Activated naive CD8-positive, alpha-beta T cell treated with anti-CD3 and anti-CD28 coated beads, Interleukin-2, amount 10 ng/mL, durations not matched to agents 7 days and 5 days (primary cell): ENCODE measurements at regions not wholly inside any gene's neighbourhood (a gene's known extent, or its start where the extent isn't known, plus 50 kb on each side); places are given as distances from the start of the nearest gene placed in this dataset.

Experiments
- ATAC-seq: fragments of 150-1000 bp; cut with Tn5 transposase; one replicate; pipeline ENCODE4 v1.10.0; 2021; ENCODE audit warnings: low read depth, moderate library complexity
- POLR2A ChIA-PET: fragments of 350-600 bp; sonication (Branson Sonifier 250); formaldehyde crosslinking; loops from one replicate; lab custom pipeline; 2021; ENCODE audit warnings: antibody characterized with exemption; lab: Charles Lee
- DNase-seq: peaks from one replicate; pipeline ENCODE4 v3.0.0; 2021
- H3K27ac Mint-ChIP-seq: one replicate; pipeline ENCODE4 v1.8.0; 2022; ENCODE audit warnings: mild to moderate bottlenecking, mixed read lengths
- H3K27me3 Mint-ChIP-seq: one replicate; pipeline ENCODE4 v1.8.0; 2022; ENCODE audit warnings: mild to moderate bottlenecking, moderate library complexity, mixed read lengths
- H3K36me3 Mint-ChIP-seq: one replicate; pipeline ENCODE4 v1.8.0; 2021; ENCODE audit warnings: mild to moderate bottlenecking, mixed read lengths
- H3K4me1 Mint-ChIP-seq: one replicate; pipeline ENCODE4 v1.8.0; 2021; ENCODE audit warnings: mixed read lengths
- H3K4me3 Mint-ChIP-seq: one replicate; pipeline ENCODE4 v1.8.0; 2022; ENCODE audit warnings: mild to moderate bottlenecking, moderate library complexity, mixed read lengths
- H3K9me3 Mint-ChIP-seq: one replicate; pipeline ENCODE4 v1.8.0; 2021; ENCODE audit warnings: mixed read lengths

DNA sequence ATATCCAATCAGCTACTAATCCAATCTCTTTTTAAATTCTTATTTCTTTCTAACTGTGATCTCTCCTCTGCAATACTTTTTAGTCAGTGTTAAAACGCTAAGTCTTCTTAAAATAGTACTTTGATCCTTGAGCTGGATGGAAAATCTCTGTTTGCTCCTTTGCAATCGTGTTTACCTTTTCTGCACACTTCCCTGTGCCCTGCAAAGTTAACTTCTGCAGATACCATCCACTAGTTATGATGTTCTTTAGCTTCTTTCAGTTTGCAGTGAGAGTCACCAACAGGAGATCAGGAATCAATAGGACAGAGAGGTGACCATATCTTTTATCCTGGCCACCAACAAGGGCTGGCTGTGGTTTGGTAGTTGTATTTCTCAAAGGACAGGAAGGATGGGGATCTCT is 391.5 kb downstream of the GASK1B start:
- Mint-ChIP-seq H3K4me3 (no peak overlapping the region), H3K27me3 (no peaks in the 10 kb centered on the region), H3K36me3 (no peaks in the 10 kb centered on the region), H3K4me1 (no peaks in the 10 kb centered on the region), H3K27ac (no peak overlapping the region), H3K9me3 (no peaks in the 10 kb centered on the region)
- DNase-seq (no peak), ATAC-seq (no peak)
- POLR2A ChIA-PET: no interaction called here

DNA sequence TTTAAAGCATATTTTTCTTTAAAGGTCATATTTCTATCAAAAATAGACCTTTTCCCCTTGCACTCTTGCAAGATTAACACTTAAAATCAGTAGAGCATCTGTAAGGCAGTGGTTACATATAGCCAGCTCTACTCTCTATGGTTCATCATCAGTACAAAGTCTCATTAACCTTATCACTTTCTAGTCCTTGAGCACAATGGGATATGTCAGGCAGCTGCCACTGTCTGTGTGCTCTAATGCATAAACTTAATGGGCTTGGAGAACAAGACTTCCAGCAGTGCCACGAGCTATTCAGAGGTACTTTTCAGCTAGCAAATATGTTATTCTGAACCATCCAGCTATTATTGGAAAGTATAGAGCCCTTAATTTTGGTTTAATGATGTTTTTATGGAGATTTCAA is 393.7 kb downstream of the GASK1B start:
- no peak for ATAC-seq
- H3K9me3 Mint-ChIP-seq: no peaks in the 10 kb centered on the region
- no peaks in the 10 kb centered on the region for H3K27me3 Mint-ChIP-seq
- H3K4me3 Mint-ChIP-seq: no peak overlapping the region
- H3K27ac Mint-ChIP-seq: no peak overlapping the region
- POLR2A ChIA-PET: no interaction called here
- no peaks in the 10 kb centered on the region for H3K36me3 Mint-ChIP-seq
- H3K4me1 Mint-ChIP-seq: no peaks in the 10 kb centered on the region
- no peak for DNase-seq

- H3K4me3 Mint-ChIP-seq: no peak overlapping the region
- no peaks in the 10 kb centered on the region for H3K27me3 Mint-ChIP-seq
- H3K9me3 Mint-ChIP-seq: no peaks in the 10 kb centered on the region
- POLR2A ChIA-PET: interaction anchor here (0.5 kb wide), 1 partner anchor 10 kb away, joined by 5 read pairs; no protein-coding TSS in a partner anchor
- ATAC-seq (no peak), DNase-seq (no peak)
- no peak overlapping the region for H3K27ac Mint-ChIP-seq
- H3K4me1 Mint-ChIP-seq: no peaks in the 10 kb centered on the region
- no peaks in the 10 kb centered on the region for H3K36me3 Mint-ChIP-seq
These were observed 395.8 kb downstream of the GASK1B start for GRCh38 chr4:157776930-157777528.

DNA sequence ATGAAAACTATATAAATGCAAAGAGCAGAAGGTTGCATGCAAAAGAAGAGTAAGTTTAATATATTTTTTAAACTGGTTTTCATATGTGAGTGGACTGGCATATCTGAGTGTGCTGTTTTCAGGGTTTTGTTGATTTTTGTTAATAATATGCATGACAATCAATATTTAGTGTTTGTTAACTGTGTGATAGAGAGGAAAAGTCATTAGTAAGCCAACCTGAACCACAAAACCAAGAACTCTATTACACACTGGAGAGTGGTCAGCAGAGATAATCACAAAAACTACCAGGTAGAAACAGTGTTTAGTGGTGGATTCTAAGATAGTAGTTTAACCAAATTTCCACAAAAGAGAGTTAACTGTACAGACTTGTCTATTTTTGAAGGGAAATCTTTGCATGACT is 396.9 kb downstream of the GASK1B start:
- H3K4me3 Mint-ChIP-seq: no peak overlapping the region
- POLR2A ChIA-PET: no interaction called here
- H3K9me3 Mint-ChIP-seq: no peaks in the 10 kb centered on the region
- H3K27ac Mint-ChIP-seq: no peak overlapping the region
- no peak for DNase-seq
- no peaks in the 10 kb centered on the region for H3K36me3 Mint-ChIP-seq
- no peaks in the 10 kb centered on the region for H3K4me1 Mint-ChIP-seq
- no peak for ATAC-seq
- no peaks in the 10 kb centered on the region for H3K27me3 Mint-ChIP-seq

- Mint-ChIP-seq H3K4me3 (no peak overlapping the region), H3K27me3 (no peaks in the 10 kb centered on the region), H3K36me3 (no peaks in the 10 kb centered on the region), H3K27ac (no peak overlapping the region), H3K9me3 (no peaks in the 10 kb centered on the region), H3K4me1 (no peaks in the 10 kb centered on the region)
- POLR2A ChIA-PET: no interaction called here
- no peak for DNase-seq
- no peak for ATAC-seq
These were observed 399.9 kb downstream of the GASK1B start for GRCh38 chr4:157772907-157773306.

DNA sequence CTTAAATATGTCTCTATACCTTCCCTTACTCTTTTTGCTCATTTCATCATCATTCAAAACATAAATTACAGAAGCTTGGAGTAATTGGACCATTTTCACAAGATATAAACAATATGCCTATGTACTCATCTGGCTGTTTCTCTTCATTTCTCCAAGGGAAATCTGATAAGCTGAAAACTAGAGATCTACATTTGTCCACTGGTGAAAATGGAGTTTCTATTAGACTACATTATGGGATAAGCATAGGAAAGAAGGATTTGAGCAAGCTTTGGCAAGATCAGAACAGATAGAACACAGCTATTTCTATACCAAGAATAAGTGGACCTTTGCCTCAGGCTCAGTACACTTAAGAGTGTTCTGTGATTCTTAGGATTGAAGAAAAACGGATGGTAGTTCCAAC is 404.4 kb downstream of the GASK1B start:
- Mint-ChIP-seq H3K9me3 (no peaks in the 10 kb centered on the region), H3K27ac (no peak overlapping the region), H3K4me1 (no peaks in the 10 kb centered on the region), H3K4me3 (no peak overlapping the region), H3K27me3 (no peaks in the 10 kb centered on the region), H3K36me3 (no peaks in the 10 kb centered on the region)
- POLR2A ChIA-PET: no interaction called here
- DNase-seq (no peak), ATAC-seq (no peak)

DNA sequence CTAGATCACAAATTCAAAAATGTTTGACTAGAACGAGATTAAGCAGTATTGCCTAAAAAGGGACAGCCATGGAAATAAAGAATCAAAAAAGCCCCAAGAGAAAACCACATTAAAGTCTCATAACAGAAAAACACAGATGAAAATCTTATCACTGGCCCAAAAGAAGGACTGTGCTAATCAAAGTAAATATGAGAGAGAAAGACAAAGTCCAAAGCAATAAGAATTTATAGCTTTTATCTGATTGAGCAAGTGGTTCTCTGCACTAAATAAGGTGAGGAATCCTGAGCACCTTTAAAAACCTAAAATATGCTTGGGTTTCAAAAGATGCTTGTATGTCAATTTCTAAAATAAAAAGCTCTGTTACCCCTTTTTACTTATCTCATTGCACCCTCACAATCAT is 409.3 kb downstream of the GASK1B start:
- Mint-ChIP-seq H3K9me3 (peaks cover 7% of the 10 kb centered on the region), H3K4me1 (no peaks in the 10 kb centered on the region), H3K36me3 (no peaks in the 10 kb centered on the region), H3K27ac (no peak overlapping the region), H3K27me3 (no peaks in the 10 kb centered on the region), H3K4me3 (no peak overlapping the region)
- ATAC-seq (no peak), DNase-seq (no peak)
- POLR2A ChIA-PET: no interaction called here

DNA sequence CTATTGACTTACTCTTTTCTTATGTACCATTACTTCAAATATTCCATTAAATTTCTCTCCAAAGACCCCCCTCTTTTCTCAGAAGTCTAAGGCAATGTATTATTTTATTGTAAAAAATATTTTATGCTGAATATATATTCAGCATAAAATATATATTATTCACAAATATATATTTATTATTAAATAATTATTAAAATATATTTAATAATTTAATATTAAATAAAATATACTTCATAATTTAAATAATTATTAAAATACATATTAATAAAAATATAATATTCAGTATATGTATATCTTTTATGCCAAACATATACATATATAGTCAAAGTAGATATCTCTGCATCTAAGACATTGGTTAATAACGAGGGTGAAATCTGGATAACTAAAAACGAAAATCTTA is 418.4 kb downstream of the GASK1B start:
- no peaks in the 10 kb centered on the region for H3K4me1 Mint-ChIP-seq
- ATAC-seq (no peak), DNase-seq (no peak)
- no peak overlapping the region for H3K4me3 Mint-ChIP-seq
- H3K27ac Mint-ChIP-seq: no peak overlapping the region
- no peaks in the 10 kb centered on the region for H3K36me3 Mint-ChIP-seq
- H3K9me3 Mint-ChIP-seq: peaks cover 8% of the 10 kb centered on the region
- no peaks in the 10 kb centered on the region for H3K27me3 Mint-ChIP-seq
- POLR2A ChIA-PET: no interaction called here

- Mint-ChIP-seq H3K27me3 (no peaks in the 10 kb centered on the region), H3K9me3 (peaks cover 4% of the 10 kb centered on the region), H3K27ac (no peak overlapping the region), H3K4me3 (no peak overlapping the region), H3K4me1 (no peaks in the 10 kb centered on the region), H3K36me3 (no peaks in the 10 kb centered on the region)
- no peak for ATAC-seq
- POLR2A ChIA-PET: no interaction called here
- DNase-seq: no peak
These were observed 421.2 kb downstream of the GASK1B start for GRCh38 chr4:157751631-157752030.

GRCh38 chr4:157741642-157742041 is 431.2 kb downstream of the GASK1B start:
- POLR2A ChIA-PET: no interaction called here
- no peak overlapping the region for H3K4me3 Mint-ChIP-seq
- H3K36me3 Mint-ChIP-seq: no peaks in the 10 kb centered on the region
- H3K27me3 Mint-ChIP-seq: no peaks in the 10 kb centered on the region
- H3K9me3 Mint-ChIP-seq: no peaks in the 10 kb centered on the region
- H3K27ac Mint-ChIP-seq: no peak overlapping the region
- DNase-seq: no peak
- no peak for ATAC-seq
- H3K4me1 Mint-ChIP-seq: no peaks in the 10 kb centered on the region

DNA sequence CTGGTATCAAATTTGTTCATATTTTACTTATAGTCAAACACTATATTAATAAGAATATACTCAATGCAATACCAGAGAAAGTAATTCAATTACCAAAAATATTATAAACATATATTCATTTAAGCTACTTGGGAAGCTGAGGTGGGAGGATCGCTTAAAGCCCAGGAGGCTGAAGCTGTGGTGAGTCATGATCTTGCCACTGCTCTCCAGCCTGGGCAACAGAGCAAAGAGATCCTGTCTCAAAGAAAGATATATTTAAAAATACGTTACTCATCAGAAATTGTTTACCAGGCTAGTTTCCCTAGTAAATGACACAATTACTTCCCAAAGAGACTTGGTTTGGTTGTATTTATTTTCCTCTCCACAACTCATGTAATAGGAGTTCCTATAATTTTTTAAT is 433.6 kb downstream of the GASK1B start:
- POLR2A ChIA-PET: no interaction called here
- Mint-ChIP-seq H3K27me3 (no peaks in the 10 kb centered on the region), H3K36me3 (no peaks in the 10 kb centered on the region), H3K4me3 (no peak overlapping the region), H3K9me3 (no peaks in the 10 kb centered on the region), H3K4me1 (no peaks in the 10 kb centered on the region), H3K27ac (no peak overlapping the region)
- no peak for DNase-seq
- no peak for ATAC-seq

DNA sequence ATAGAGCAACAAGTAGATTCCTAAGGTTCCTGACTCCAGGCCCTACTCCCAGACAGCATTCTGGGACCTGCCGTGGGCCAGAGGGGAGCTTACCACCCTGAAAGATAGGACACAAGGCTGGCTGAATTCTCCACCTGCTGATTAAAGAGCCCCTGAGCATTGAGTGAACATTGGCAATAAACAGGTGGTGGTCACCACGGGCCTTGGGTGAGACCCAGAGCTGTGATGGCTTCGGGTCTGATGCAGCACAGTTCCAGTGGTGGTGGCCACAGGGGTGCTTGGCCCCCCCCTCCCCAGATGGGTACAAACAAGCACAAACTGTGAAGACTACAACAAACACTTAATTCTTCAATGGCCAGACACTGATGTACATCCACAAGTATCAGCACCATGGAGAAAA is 444.6 kb downstream of the GASK1B start:
- Mint-ChIP-seq H3K27me3 (no peaks in the 10 kb centered on the region), H3K27ac (no peak overlapping the region), H3K4me1 (no peaks in the 10 kb centered on the region), H3K4me3 (no peak overlapping the region), H3K36me3 (no peaks in the 10 kb centered on the region), H3K9me3 (peaks cover 7% of the 10 kb centered on the region)
- ATAC-seq (no peak), DNase-seq (no peak)
- POLR2A ChIA-PET: no interaction called here

- H3K27me3 Mint-ChIP-seq: no peaks in the 10 kb centered on the region
- ATAC-seq: no peak
- H3K27ac Mint-ChIP-seq: no peak overlapping the region
- DNase-seq: no peak
- POLR2A ChIA-PET: no interaction called here
- H3K4me1 Mint-ChIP-seq: no peaks in the 10 kb centered on the region
- no peak overlapping the region for H3K4me3 Mint-ChIP-seq
- no peaks in the 10 kb centered on the region for H3K36me3 Mint-ChIP-seq
- H3K9me3 Mint-ChIP-seq: peaks cover 7% of the 10 kb centered on the region
These were observed 445.7 kb downstream of the GASK1B start for GRCh38 chr4:157727163-157727562.

GRCh38 chr4:157722146-157722545 is 450.7 kb downstream of the GASK1B start:
- H3K27ac Mint-ChIP-seq: no peak overlapping the region
- ATAC-seq: no peak
- DNase-seq: no peak
- H3K36me3 Mint-ChIP-seq: no peaks in the 10 kb centered on the region
- H3K27me3 Mint-ChIP-seq: no peaks in the 10 kb centered on the region
- H3K4me1 Mint-ChIP-seq: no peaks in the 10 kb centered on the region
- H3K4me3 Mint-ChIP-seq: no peak overlapping the region
- peaks cover 5% of the 10 kb centered on the region for H3K9me3 Mint-ChIP-seq
- POLR2A ChIA-PET: no interaction called here

GRCh38 chr4:157713342-157713741 is 459.5 kb downstream of the GASK1B start:
- no peaks in the 10 kb centered on the region for H3K9me3 Mint-ChIP-seq
- no peak for ATAC-seq
- DNase-seq: no peak
- H3K4me1 Mint-ChIP-seq: no peaks in the 10 kb centered on the region
- no peaks in the 10 kb centered on the region for H3K36me3 Mint-ChIP-seq
- no peaks in the 10 kb centered on the region for H3K27me3 Mint-ChIP-seq
- H3K4me3 Mint-ChIP-seq: no peak overlapping the region
- POLR2A ChIA-PET: no interaction called here
- H3K27ac Mint-ChIP-seq: no peak overlapping the region
